K562 (cell line): ENCODE measurements at regions not wholly inside any gene's neighbourhood (a gene's known extent, or its start where the extent isn't known, plus 50 kb on each side); places are given as distances from the start of the nearest gene placed in this dataset.

Source experiments
- ATAC-seq: fragments of 200-7000 bp; cut with Tn5 transposase; 3 replicates; pipeline ENCODE4 v1.9.1; 2020; ENCODE audit warnings: moderate library complexity
- BruUV-seq: library from RNA; stranded (reverse); fragments of 400-500 nt; replicated peaks from 2 replicates; lab custom pipeline; 2021; lab: Mats Ljungman, UMichigan
- CTCF ChIA-PET: fragments of 300-600 bp; formaldehyde crosslinking; extraction: SDS; loops from one replicate; lab custom pipeline; 2021; ENCODE audit warnings: low intra/inter-chr PET ratio; lab: Yijun Ruan, JAX
- POLR2A ChIA-PET: fragments of 300-600, 350-650 bp; sonication (Branson Sonifier 250); formaldehyde crosslinking; extraction: SDS; loops from one replicate; lab custom pipeline; 2021; ENCODE audit warnings: antibody characterized with exemption, inconsistent platforms; lab: Yijun Ruan, JAX
- DNase-seq, 4 experiments: peaks; one replicate each; pipeline versions ENCODE4 v3.0.0 to v3.0.0-alpha.2; 2011 to 2018; ENCODE audit warnings: low spot score in 3 of 4, mixed read lengths in 3 of 4; ENCODE audit errors: extremely low read depth in 1 of 4
- FAIRE-seq: peaks from 2 replicates; lab custom pipeline; 2011; peaks lifted over from hg19 to GRCh38; lab: Jason Lieb, UNC
- H2AFZ ChIP-seq: 2 replicates; pipeline ENCODE4 v1.6.0; 2011; ENCODE audit warnings: low read depth, low read length, control low read depth, inconsistent platforms
- H3K27ac ChIP-seq: fragments of 200-600 bp; 3 replicates; pipeline ENCODE4 v1.8.0; 2011; ENCODE audit warnings: low read depth, mild to moderate bottlenecking, control low read depth, inconsistent platforms, low read length, moderate library complexity, mixed read lengths; ENCODE audit errors: extremely low read depth
- H3K27me3 ChIP-seq, 2 experiments: fragments of 300-600 bp in 1 of 2; 2 replicates in 1 of 2; 3 replicates in 1 of 2; pipeline versions ENCODE4 v1.6.0 to v1.8.0; 2011; ENCODE audit warnings: inconsistent platforms in 2 of 2, low read length in 2 of 2, mild to moderate bottlenecking in 1 of 2, mixed read lengths in 1 of 2, moderate library complexity in 1 of 2; ENCODE audit not compliant: control insufficient read depth in 2 of 2, insufficient read depth in 2 of 2
- H3K36me3 ChIP-seq: fragments of 300-600 bp; 3 replicates; pipeline ENCODE4 v1.8.0; 2011; ENCODE audit warnings: mild to moderate bottlenecking, low read length, inconsistent platforms; ENCODE audit not compliant: control insufficient read depth, insufficient read depth
- H3K4me1 ChIP-seq, 2 experiments: fragments of 200-600 bp in 1 of 2; replicated peaks in 1 of 2; 2 replicates in 1 of 2; 3 replicates in 1 of 2; pipeline versions ENCODE4 v1.5.1 to v1.8.0; 2011; ENCODE audit warnings: inconsistent platforms in 2 of 2, low read length in 2 of 2, mild to moderate bottlenecking in 1 of 2, mixed read lengths in 1 of 2, moderate library complexity in 1 of 2; ENCODE audit not compliant: control insufficient read depth in 2 of 2, insufficient read depth in 2 of 2
- H3K4me2 ChIP-seq: 2 replicates; pipeline ENCODE4 v1.6.1; 2011; ENCODE audit warnings: low read length, control low read depth, inconsistent platforms, mixed read lengths; ENCODE audit not compliant: insufficient read depth
- H3K4me3 ChIP-seq: fragments of 200-600 bp; sonication (generic), shearing (Covaris generic); 2 replicates; pipeline ENCODE4 v1.5.1; 2016; ENCODE audit warnings: control low read depth, inconsistent platforms
- H3K79me2 ChIP-seq: fragments of 200-600 bp; 3 replicates; pipeline ENCODE4 v1.8.0; 2011; ENCODE audit warnings: low read length, inconsistent platforms; ENCODE audit not compliant: control insufficient read depth, insufficient read depth
- H3K9ac ChIP-seq, 2 experiments: 2 replicates each; pipeline versions ENCODE4 v1.6.0 to v1.6.1; 2011; ENCODE audit warnings: low read depth in 2 of 2, low read length in 2 of 2, control low read depth in 1 of 2, inconsistent platforms in 1 of 2, mild to moderate bottlenecking in 1 of 2, mixed read lengths in 1 of 2; ENCODE audit not compliant: insufficient read depth in 1 of 2
- H3K9me1 ChIP-seq: one replicate; pipeline ENCODE4 v1.6.0; 2011; ENCODE audit warnings: inconsistent platforms, mild to moderate bottlenecking, low read length, moderate library complexity; ENCODE audit not compliant: control insufficient read depth, insufficient read depth
- H3K9me3 ChIP-seq: replicated peaks from 2 replicates; pipeline ENCODE4 v1.5.1; 2011; ENCODE audit warnings: low read depth, low read length, inconsistent platforms; ENCODE audit not compliant: control insufficient read depth, insufficient read depth
- H4K20me1 ChIP-seq: replicated peaks from 2 replicates; pipeline ENCODE4 v1.6.1; 2011; ENCODE audit warnings: low read length, inconsistent platforms, mixed read lengths; ENCODE audit not compliant: control insufficient read depth, insufficient read depth
- CEBPB ChIP-seq: fragments of 450-650 bp; IDR thresholded peaks from 2 replicates; pipeline ENCODE4 v1.6.1; 2016; ENCODE audit warnings: missing genetic modification characterization, missing compliant biosample characterization
- ELK1 ChIP-seq: sonication (generic); formaldehyde crosslinking; IDR thresholded peaks from 2 replicates; pipeline ENCODE4 v1.8.1; 2022; ENCODE audit warnings: missing genetic modification reagents
- MAFG ChIP-seq: fragments of 450-650 bp; conservative IDR thresholded peaks from 2 replicates; pipeline ENCODE4 v1.6.1; 2016; ENCODE audit warnings: missing genetic modification characterization, missing compliant biosample characterization
- MEF2D ChIP-seq: conservative IDR thresholded peaks from 2 replicates; pipeline ENCODE4 v1.6.1; 2016; ENCODE audit warnings: low read depth, missing genetic modification characterization, missing compliant biosample characterization
- MYBL2 ChIP-seq, 2 experiments: fragments of 450-650 bp in 1 of 2; sonication (generic) in 1 of 2; formaldehyde crosslinking in 1 of 2; IDR thresholded peaks; 2 replicates each; pipeline versions ENCODE4 v1.6.1 to v1.8.1; 2017 to 2022; ENCODE audit warnings: borderline replicate concordance in 1 of 2, inconsistent platforms in 1 of 2, low read depth in 1 of 2, mild to moderate bottlenecking in 1 of 2, missing genetic modification reagents in 1 of 2, moderate library complexity in 1 of 2
- POLR2G ChIP-seq: fragments of 200-400 bp; formaldehyde crosslinking; IDR thresholded peaks from 2 replicates; pipeline ENCODE4 v1.6.1; 2017; ENCODE audit warnings: low read depth, mild to moderate bottlenecking, antibody characterized with exemption, low read length, moderate library complexity
- PTBP1 ChIP-seq: fragments of 200-400 bp; formaldehyde crosslinking; IDR thresholded peaks from 2 replicates; pipeline ENCODE4 v1.6.1; 2017; ENCODE audit warnings: low read depth, low read length
- PTRF ChIP-seq: fragments of 450-650 bp; IDR thresholded peaks from 2 replicates; pipeline ENCODE4 v1.6.1; 2016; ENCODE audit warnings: mild to moderate bottlenecking, missing genetic modification characterization, missing compliant biosample characterization
- PURB ChIP-seq: sonication (generic); formaldehyde crosslinking; IDR thresholded peaks from 2 replicates; pipeline ENCODE4 v1.9.0; 2021; ENCODE audit warnings: low read depth, mild to moderate bottlenecking, missing genetic modification reagents
- SP1 ChIP-seq: sonication (generic); formaldehyde crosslinking; IDR thresholded peaks from 2 replicates; pipeline ENCODE4 v1.8.1; 2022; ENCODE audit warnings: mild to moderate bottlenecking, missing genetic modification reagents
- TGIF2 ChIP-seq: sonication (generic); formaldehyde crosslinking; IDR thresholded peaks from 2 replicates; pipeline ENCODE4 v1.8.1; 2022; ENCODE audit warnings: mild to moderate bottlenecking, missing genetic modification reagents, moderate library complexity
- TRIM28 ChIP-seq: fragments of 450-650 bp; IDR thresholded peaks from 2 replicates; pipeline ENCODE4 v1.6.1; 2017
- ZBTB49 ChIP-seq: sonication (generic); formaldehyde crosslinking; IDR thresholded peaks from 2 replicates; pipeline ENCODE4 v1.8.0; 2022; ENCODE audit warnings: missing genetic modification reagents, mild to moderate bottlenecking, borderline replicate concordance
- ZBTB7A ChIP-seq: IDR thresholded peaks from 2 replicates; pipeline ENCODE4 v1.6.1; 2011; ENCODE audit warnings: low read depth, mild to moderate bottlenecking, low read length, moderate library complexity, borderline replicate concordance; ENCODE audit not compliant: control insufficient read depth
- ZNF165 ChIP-seq: fragments of 250-450 bp; sonication (Bioruptor Pico); IDR thresholded peaks from 2 replicates; pipeline ENCODE4 v1.4.0; 2020; ENCODE audit warnings: borderline replicate concordance
- ZNF274 ChIP-seq: IDR thresholded peaks from 2 replicates; pipeline ENCODE4 v1.6.1; 2011; ENCODE audit warnings: low read depth, mild to moderate bottlenecking, low read length, moderate library complexity, borderline replicate concordance
- WGBS: fragments of 100-300 bp; shearing (Covaris generic); methylation state at CpG from one replicate; pipeline ENCODE4 v1.1.6; 2016; ENCODE audit warnings: low coverage, mixed read lengths; ENCODE audit not compliant: insufficient coverage; ENCODE audit errors: missing lambda C conversion rate; 5-methylcytosine and 5-hydroxymethylcytosine counted together
- in situ Hi-C: fragments of 300-500 bp; cut with MboI; formaldehyde crosslinking; loops from 4 replicates; pipeline ENCODE4 v1.15.0; 2018; ENCODE audit warnings: inconsistent platforms, mixed read lengths
- intact Hi-C: fragments of 100-400 bp; cut with micrococcal nuclease; formaldehyde crosslinking; loops from 2 replicates; pipeline ENCODE4 v1.14.2; 2022
- TF ChIP-seq, protein P1 (sequence below): sonication (generic); formaldehyde crosslinking; IDR thresholded peaks from 2 replicates; pipeline ENCODE4 v1.8.0; 2022; ENCODE audit warnings: missing genetic modification reagents, mild to moderate bottlenecking, moderate library complexity, borderline replicate concordance

DNA sequence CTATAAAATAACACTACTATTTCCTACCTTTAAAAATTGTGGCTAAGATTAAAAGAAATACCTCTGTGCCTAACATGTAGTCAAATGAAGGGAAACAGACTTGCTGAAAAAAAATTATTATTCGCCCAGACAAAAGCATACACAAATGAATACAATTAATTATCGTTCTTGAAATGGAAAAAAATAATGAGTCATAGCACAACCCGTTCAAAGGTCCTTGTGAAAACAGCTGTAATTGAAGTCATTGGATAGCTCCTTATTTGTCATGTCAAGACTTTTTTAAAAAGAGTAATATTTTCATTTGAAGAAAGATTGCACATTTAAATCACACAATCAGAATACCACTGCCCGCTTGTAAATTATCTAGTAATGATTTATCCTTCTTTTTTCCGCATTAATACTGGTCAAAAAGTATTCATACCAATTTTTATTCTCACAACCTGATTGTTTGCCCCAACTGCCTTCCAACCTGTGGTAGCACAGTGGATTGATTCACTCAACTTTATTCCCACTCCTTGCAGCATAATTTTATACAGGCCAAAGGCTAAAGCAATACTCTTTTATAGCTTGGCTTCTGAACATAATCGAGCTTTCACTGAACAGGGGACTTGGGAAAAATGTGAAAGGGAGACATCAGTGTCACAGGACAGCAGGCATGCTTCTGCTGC lies 655.2 kb upstream of the MAP3K7 start:
- H3K4me1 ChIP-seq, result no peaks in the 10 kb centered on the region
- no peaks in the 10 kb centered on the region for H3K36me3 ChIP-seq
- ChIA-PET CTCF (no interaction called here), POLR2A (no interaction called here)
- no peak for DNase-seq
- H3K9me3 ChIP-seq, result no peaks in the 10 kb centered on the region
- WGBS, result 0% methylated on average over 6 of the region's 6 CpGs
- FAIRE-seq, result no peak
- no peaks in the 10 kb centered on the region for H4K20me1 ChIP-seq
- no TSS peak for BruUV-seq
- H3K4me3 ChIP-seq, result no peak overlapping the region
- H3K4me2 ChIP-seq, result no peak overlapping the region
- in situ Hi-C loops (no loop called here), intact Hi-C loops (no loop called here)
- no peak overlapping the region for H3K9ac ChIP-seq
- H2AFZ ChIP-seq, result no peak overlapping the region
- no peaks in the 10 kb centered on the region for H3K27me3 ChIP-seq
- no peaks in the 10 kb centered on the region for H3K79me2 ChIP-seq
- no peaks in the 10 kb centered on the region for H3K9me1 ChIP-seq
- no peak overlapping the region for H3K27ac ChIP-seq
- ATAC-seq, result no peak
- no peak for TF ChIP-seq PTBP1
- TF ChIP-seq ELK1 (CRISPR knock-in tag), result no peak
- TF ChIP-seq POLR2G, result no peak
- no peak for TF ChIP-seq TRIM28
- no peak for TF ChIP-seq PTRF (tag)
- TF ChIP-seq ZBTB49, result no peak
- TF ChIP-seq MEF2D (tag), result no peak
- TF ChIP-seq MAFG (tag), result no peak
- TF ChIP-seq, protein P1, sequence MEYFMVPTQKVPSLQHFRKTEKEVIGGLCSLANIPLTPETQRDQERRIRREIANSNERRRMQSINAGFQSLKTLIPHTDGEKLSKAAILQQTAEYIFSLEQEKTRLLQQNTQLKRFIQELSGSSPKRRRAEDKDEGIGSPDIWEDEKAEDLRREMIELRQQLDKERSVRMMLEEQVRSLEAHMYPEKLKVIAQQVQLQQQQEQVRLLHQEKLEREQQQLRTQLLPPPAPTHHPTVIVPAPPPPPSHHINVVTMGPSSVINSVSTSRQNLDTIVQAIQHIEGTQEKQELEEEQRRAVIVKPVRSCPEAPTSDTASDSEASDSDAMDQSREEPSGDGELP (CRISPR knock-in tag), result no peak
- no peak for TF ChIP-seq SP1 (CRISPR knock-in tag)
- no peak for TF ChIP-seq PURB
- no peak for TF ChIP-seq TGIF2 (CRISPR knock-in tag)
- TF ChIP-seq CEBPB (tag), result no peak
- no peak for TF ChIP-seq MYBL2 (IDR thresholded peaks at IDR 0.05; ENCODE audit: low read depth)
- TF ChIP-seq MYBL2 (CRISPR knock-in tag; IDR thresholded peaks at IDR 0.05; ENCODE audit: borderline replicate concordance), result no peak
- no peak for TF ChIP-seq ZNF274
- TF ChIP-seq ZNF165 (CRISPR knock-in tag), result no peak
- no peak for TF ChIP-seq ZBTB7A
